ENCODE measurements at regions not wholly inside any gene's neighbourhood (a gene's known extent, or its start where the extent isn't known, plus 50 kb on each side); places are given as distances from the start of the nearest gene placed in this dataset.

GRCh38 chr4:156659983-156660382 is 311.6 kb downstream of the PDGFC start:
- Histone ChIP-seq H3K27ac (no peak overlapping the region), H3K4me3 (no peak overlapping the region), H3K27me3 (no peaks in the 10 kb centered on the region), H3K36me3 (no peaks in the 10 kb centered on the region), H3K9me3 (no peaks in the 10 kb centered on the region), H3K4me1 (no peaks in the 10 kb centered on the region)
- WGBS, 2 donors (ENCODE audit: low coverage in 1 of 2): 76 to 80% methylated on average over 3 of the region's 3 CpGs
- no peak for ATAC-seq
- TF ChIP-seq EP300 (IDR thresholded peaks at IDR 0.05) (no peak), POLR2A (IDR thresholded peaks at IDR 0.05) (no peak), POLR2AphosphoS5 (IDR thresholded peaks at IDR 0.05) (no peak), CTCF (IDR thresholded peaks at IDR 0.05) (no peak)

GRCh38 chr4:156659570-156659969 is 312.0 kb downstream of the PDGFC start:
- no peak for ATAC-seq
- TF ChIP-seq EP300 (IDR thresholded peaks at IDR 0.05): no peak
- no peak for TF ChIP-seq POLR2AphosphoS5 (IDR thresholded peaks at IDR 0.05)
- TF ChIP-seq CTCF (IDR thresholded peaks at IDR 0.05): no peak
- TF ChIP-seq POLR2A (IDR thresholded peaks at IDR 0.05): no peak
- Histone ChIP-seq H3K4me1 (no peaks in the 10 kb centered on the region), H3K27me3 (no peaks in the 10 kb centered on the region), H3K9me3 (no peaks in the 10 kb centered on the region), H3K36me3 (no peaks in the 10 kb centered on the region), H3K4me3 (no peak overlapping the region), H3K27ac (no peak overlapping the region)
- 54 to 63% methylated on average over 2 of the region's 2 CpGs for WGBS, 2 donors (ENCODE audit: low coverage in 1 of 2)

GRCh38 chr4:156656896-156657295 is 314.7 kb downstream of the PDGFC start:
- no peaks in the 10 kb centered on the region for H3K4me1 ChIP-seq
- H3K27ac ChIP-seq: no peak overlapping the region
- no peaks in the 10 kb centered on the region for H3K9me3 ChIP-seq
- 69 to 75% methylated on average over 2 of the region's 2 CpGs for WGBS, 2 donors (ENCODE audit: low coverage in 1 of 2)
- H3K36me3 ChIP-seq: no peaks in the 10 kb centered on the region
- no peaks in the 10 kb centered on the region for H3K27me3 ChIP-seq
- no peak overlapping the region for H3K4me3 ChIP-seq
- ATAC-seq: no peak
- TF ChIP-seq CTCF (IDR thresholded peaks at IDR 0.05): no peak
- no peak for TF ChIP-seq POLR2A (IDR thresholded peaks at IDR 0.05)
- TF ChIP-seq POLR2AphosphoS5 (IDR thresholded peaks at IDR 0.05): no peak
- TF ChIP-seq EP300 (IDR thresholded peaks at IDR 0.05): no peak

GRCh38 chr4:156654410-156654809 is 317.2 kb downstream of the PDGFC start:
- Histone ChIP-seq H3K4me3 (no peak overlapping the region), H3K9me3 (no peaks in the 10 kb centered on the region), H3K27ac (no peak overlapping the region), H3K36me3 (no peaks in the 10 kb centered on the region), H3K27me3 (no peaks in the 10 kb centered on the region), H3K4me1 (no peaks in the 10 kb centered on the region)
- no peak for ATAC-seq
- TF ChIP-seq POLR2AphosphoS5 (IDR thresholded peaks at IDR 0.05) (no peak), EP300 (IDR thresholded peaks at IDR 0.05) (no peak), CTCF (IDR thresholded peaks at IDR 0.05) (no peak), POLR2A (IDR thresholded peaks at IDR 0.05) (no peak)
- 94 to 95% methylated on average over 4 of the region's 5 CpGs for WGBS, 2 donors (ENCODE audit: low coverage in 1 of 2)

GRCh38 chr4:156643826-156644225 is 327.8 kb downstream of the PDGFC start:
- no peak overlapping the region for H3K27ac ChIP-seq
- ATAC-seq: no peak
- TF ChIP-seq EP300 (IDR thresholded peaks at IDR 0.05): no peak
- TF ChIP-seq POLR2AphosphoS5 (IDR thresholded peaks at IDR 0.05): no peak
- no peaks in the 10 kb centered on the region for H3K36me3 ChIP-seq
- no peaks in the 10 kb centered on the region for H3K27me3 ChIP-seq
- no peaks in the 10 kb centered on the region for H3K9me3 ChIP-seq
- no peak overlapping the region for H3K4me3 ChIP-seq
- no peaks in the 10 kb centered on the region for H3K4me1 ChIP-seq

Measured in gastroesophageal sphincter (tissue), 4 donors.